Activated T-helper 17 cell treated with anti-CD3 and anti-CD28 coated beads, Interleukin-2, amount 50 U/mL, for 72 hours (primary cell): ENCODE measurements at regions not wholly inside any gene's neighbourhood (a gene's known extent, or its start where the extent isn't known, plus 50 kb on each side); places are given as distances from the start of the nearest gene placed in this dataset.
"Not testable (repeated sequence)": the region's sequence is repeated elsewhere in the genome, so short reads cannot be mapped to it uniquely, and the experiment has no call there.

Source experiments
- ATAC-seq: fragments of 150-1000 bp; cut with Tn5 transposase; replicated peaks from 2 replicates; pipeline ENCODE4 v1.10.0; 2021; ENCODE audit warnings: mild to moderate bottlenecking, moderate library complexity
- H3K27ac Mint-ChIP-seq: one replicate; pipeline ENCODE4 v1.8.0; 2022; ENCODE audit warnings: mixed read lengths
- H3K27me3 Mint-ChIP-seq: one replicate; pipeline ENCODE4 v1.8.0; 2022; ENCODE audit warnings: mixed read lengths
- H3K36me3 Mint-ChIP-seq: one replicate; pipeline ENCODE4 v1.8.0; 2022; ENCODE audit warnings: low read depth, mild to moderate bottlenecking, mixed read lengths
- H3K4me1 Mint-ChIP-seq: one replicate; pipeline ENCODE4 v1.8.0; 2022; ENCODE audit warnings: mixed read lengths
- H3K4me3 Mint-ChIP-seq: one replicate; pipeline ENCODE4 v1.8.0; 2022; ENCODE audit warnings: mild to moderate bottlenecking, mixed read lengths
- H3K9me3 Mint-ChIP-seq: one replicate; pipeline ENCODE4 v1.8.0; 2022; ENCODE audit warnings: mixed read lengths

DNA sequence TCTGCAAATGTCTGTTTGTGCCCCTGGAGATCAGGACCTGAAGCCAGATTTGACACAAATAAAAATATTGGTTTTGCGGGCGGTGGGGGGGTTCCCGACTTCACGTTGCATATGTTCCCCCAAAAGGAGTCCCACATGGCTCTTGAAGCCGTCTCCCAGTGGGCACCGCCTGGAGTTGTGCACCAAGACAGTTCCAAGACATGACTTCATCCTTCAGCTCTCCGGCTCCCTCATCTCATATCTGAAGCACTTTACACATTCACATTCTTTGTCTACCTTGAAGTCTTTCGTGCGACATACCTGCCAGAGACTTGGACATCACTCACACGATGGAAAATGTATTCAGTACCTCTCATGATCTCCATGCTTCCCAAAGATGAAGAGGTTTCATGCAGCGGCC, 362.8 kb upstream of the FOXK1 start:
- H3K4me1 Mint-ChIP-seq: no peaks in the 10 kb centered on the region
- ATAC-seq: no peak
- no peak overlapping the region for H3K4me3 Mint-ChIP-seq
- H3K36me3 Mint-ChIP-seq: no peaks in the 10 kb centered on the region
- no peak overlapping the region for H3K27ac Mint-ChIP-seq
- H3K27me3 Mint-ChIP-seq: no peaks in the 10 kb centered on the region
- H3K9me3 Mint-ChIP-seq: peaks cover 8% of the 10 kb centered on the region

DNA sequence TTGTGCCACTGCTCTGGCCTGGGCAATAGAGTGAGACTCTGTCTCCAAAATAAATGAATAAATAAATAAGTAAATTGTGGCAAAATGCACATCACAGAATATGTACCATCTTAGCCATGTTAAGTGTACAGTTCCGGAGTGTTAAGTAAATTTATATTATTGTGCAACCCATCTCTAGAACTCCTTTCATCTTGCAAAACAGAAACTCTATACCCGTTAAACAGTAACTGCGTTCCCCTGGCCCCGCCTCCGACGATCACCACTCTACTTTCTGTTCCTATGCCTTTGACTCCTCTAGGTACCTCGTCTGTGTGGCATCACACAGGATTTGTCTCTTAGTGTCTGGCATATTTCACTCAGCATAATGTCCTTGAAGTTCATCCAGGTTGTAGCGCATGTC, 356.4 kb upstream of the FOXK1 start:
- H3K27me3 Mint-ChIP-seq: peaks cover 5% of the 10 kb centered on the region

GRCh38 chr7:4331711-4332110, 350.4 kb upstream of the FOXK1 start:
- Mint-ChIP-seq H3K9me3 (no peaks in the 10 kb centered on the region), H3K4me1 (no peaks in the 10 kb centered on the region), H3K4me3 (no peak overlapping the region)

More for the DNA sequence above, 356.4 kb upstream of the FOXK1 start:
- Mint-ChIP-seq H3K9me3 (no peaks in the 10 kb centered on the region), H3K36me3 (no peaks in the 10 kb centered on the region), H3K27ac (no peak overlapping the region), H3K4me1 (no peaks in the 10 kb centered on the region), H3K4me3 (no peak overlapping the region)
- no peak for ATAC-seq

GRCh38 chr7:4338556-4338955, 343.5 kb upstream of the FOXK1 start:
- H3K36me3 Mint-ChIP-seq: no peaks in the 10 kb centered on the region
- ATAC-seq: no peak
- no peaks in the 10 kb centered on the region for H3K4me1 Mint-ChIP-seq
- no peak overlapping the region for H3K27ac Mint-ChIP-seq
- peaks cover 5% of the 10 kb centered on the region for H3K9me3 Mint-ChIP-seq
- H3K4me3 Mint-ChIP-seq: no peak overlapping the region
- H3K27me3 Mint-ChIP-seq: peaks cover 8% of the 10 kb centered on the region

More at GRCh38 chr7:4331711-4332110, 350.4 kb upstream of the FOXK1 start:
- Mint-ChIP-seq H3K36me3 (no peaks in the 10 kb centered on the region), H3K27me3 (peaks cover 11% of the 10 kb centered on the region), H3K27ac (no peak overlapping the region)
- ATAC-seq: no peak

DNA sequence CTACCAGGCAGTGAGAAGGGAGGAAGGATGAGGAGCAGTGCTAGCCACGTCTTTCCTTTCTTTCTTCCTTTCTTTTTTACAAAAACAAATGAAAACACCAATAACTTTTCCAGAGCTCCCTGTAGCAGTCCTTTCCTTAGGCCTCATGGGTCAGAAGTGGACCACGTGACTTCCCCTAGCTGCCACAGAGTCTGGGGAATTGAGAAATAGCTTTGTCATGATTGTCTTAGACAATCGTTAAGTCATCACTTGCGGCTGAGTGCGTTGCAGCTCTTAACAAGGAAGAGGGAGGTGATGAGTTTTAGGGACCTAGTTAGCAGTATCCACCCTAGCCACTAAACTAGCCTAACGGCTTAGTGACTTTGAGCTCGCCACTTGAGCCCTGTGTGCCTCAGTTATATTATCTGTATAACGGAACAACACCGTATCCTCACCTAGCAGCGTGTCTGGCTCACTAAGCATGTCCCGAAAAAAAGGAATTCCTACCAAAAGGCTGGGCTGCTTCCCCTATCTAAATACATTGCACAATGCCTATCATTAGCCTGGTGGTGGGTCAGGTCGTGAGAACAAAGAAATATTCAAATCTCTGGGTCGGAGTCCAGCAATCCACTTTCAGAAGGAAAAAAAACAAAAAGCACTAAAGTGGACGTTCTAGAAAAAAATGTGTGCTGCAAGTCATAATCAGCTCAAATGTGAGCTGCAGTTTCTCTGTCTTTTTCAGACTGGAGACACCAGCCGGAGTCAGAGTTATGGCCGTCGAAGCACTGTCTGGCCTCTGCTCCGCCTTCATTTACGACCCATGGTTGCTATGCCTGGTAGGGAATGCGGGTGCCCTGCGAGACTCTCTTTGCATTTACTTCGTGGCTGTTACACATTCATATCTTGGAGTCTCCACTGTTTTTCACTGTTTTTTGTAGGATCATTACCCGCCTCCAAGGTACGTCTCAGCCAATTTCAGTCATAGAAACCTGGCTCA, 338.5 kb upstream of the FOXK1 start:
- Mint-ChIP-seq H3K27ac (no peak overlapping the region), H3K36me3 (no peaks in the 10 kb centered on the region), H3K9me3 (peaks cover 5% of the 10 kb centered on the region), H3K27me3 (no peaks in the 10 kb centered on the region), H3K4me1 (no peaks in the 10 kb centered on the region), H3K4me3 (no peak overlapping the region)
- no peak for ATAC-seq

GRCh38 chr7:4345004-4345403, 337.1 kb upstream of the FOXK1 start:
- no peak for ATAC-seq
- Mint-ChIP-seq H3K9me3 (peaks cover 5% of the 10 kb centered on the region), H3K4me3 (no peak overlapping the region), H3K36me3 (no peaks in the 10 kb centered on the region), H3K27me3 (peaks cover 4% of the 10 kb centered on the region), H3K4me1 (no peaks in the 10 kb centered on the region), H3K27ac (no peak overlapping the region)

DNA sequence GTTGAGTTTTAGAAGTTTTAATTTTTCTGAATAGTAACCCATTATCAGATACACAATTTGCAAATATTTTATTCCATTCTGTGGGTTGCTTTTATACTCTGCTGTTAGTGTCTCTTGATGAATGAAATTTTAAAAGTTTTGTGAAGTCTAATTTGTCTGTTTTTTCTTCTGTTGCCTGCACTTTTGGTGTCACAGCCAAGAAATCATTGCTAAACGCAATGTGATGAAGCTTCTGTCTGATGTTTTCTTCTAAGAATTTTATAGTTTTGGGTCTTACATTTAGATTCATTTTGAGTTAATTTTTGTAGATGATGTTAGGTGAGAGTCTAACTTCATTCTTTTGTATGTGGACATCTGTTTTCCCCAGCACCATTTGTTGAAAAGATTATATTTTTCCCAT, 330.0 kb upstream of the FOXK1 start:
- peaks cover 10% of the 10 kb centered on the region for H3K27me3 Mint-ChIP-seq
- H3K36me3 Mint-ChIP-seq: no peaks in the 10 kb centered on the region
- no peak overlapping the region for H3K27ac Mint-ChIP-seq

DNA sequence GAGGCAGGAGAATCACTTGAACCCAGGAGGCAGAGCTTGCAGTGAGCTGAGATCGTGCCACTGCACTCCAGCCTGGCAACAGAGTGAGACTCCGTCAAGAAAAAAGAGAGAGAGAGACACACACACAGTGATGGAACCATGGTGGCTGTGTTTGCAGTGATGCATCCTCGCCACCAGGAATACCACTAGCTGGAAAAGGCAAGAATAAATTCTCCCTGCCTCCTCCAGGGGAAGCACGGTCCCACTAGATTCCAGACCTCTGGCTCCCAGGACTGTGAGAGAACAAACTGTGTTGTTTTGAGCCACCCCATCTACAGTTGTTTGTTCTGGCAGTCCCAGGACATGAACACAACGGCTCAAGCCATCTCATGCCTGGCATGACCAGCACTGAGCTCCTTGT, 320.3 kb upstream of the FOXK1 start:
- no peaks in the 10 kb centered on the region for H3K4me1 Mint-ChIP-seq
- H3K4me3 Mint-ChIP-seq: no peak overlapping the region
- H3K27me3 Mint-ChIP-seq: peaks cover 5% of the 10 kb centered on the region
- no peaks in the 10 kb centered on the region for H3K36me3 Mint-ChIP-seq
- no peak for ATAC-seq
- peaks cover 3% of the 10 kb centered on the region for H3K9me3 Mint-ChIP-seq
- no peak overlapping the region for H3K27ac Mint-ChIP-seq

More for the DNA sequence above, 330.0 kb upstream of the FOXK1 start:
- no peak for ATAC-seq
- Mint-ChIP-seq H3K4me3 (no peak overlapping the region), H3K4me1 (no peaks in the 10 kb centered on the region), H3K9me3 (peaks cover 3% of the 10 kb centered on the region)

GRCh38 chr7:4383584-4383983, 298.5 kb upstream of the FOXK1 start:
- peaks cover 6% of the 10 kb centered on the region for H3K27me3 Mint-ChIP-seq
- H3K36me3 Mint-ChIP-seq: no peaks in the 10 kb centered on the region
- H3K27ac Mint-ChIP-seq: no peak overlapping the region
- no peak for ATAC-seq
- H3K4me1 Mint-ChIP-seq: no peaks in the 10 kb centered on the region
- no peak overlapping the region for H3K4me3 Mint-ChIP-seq
- H3K9me3 Mint-ChIP-seq: peaks cover 6% of the 10 kb centered on the region

DNA sequence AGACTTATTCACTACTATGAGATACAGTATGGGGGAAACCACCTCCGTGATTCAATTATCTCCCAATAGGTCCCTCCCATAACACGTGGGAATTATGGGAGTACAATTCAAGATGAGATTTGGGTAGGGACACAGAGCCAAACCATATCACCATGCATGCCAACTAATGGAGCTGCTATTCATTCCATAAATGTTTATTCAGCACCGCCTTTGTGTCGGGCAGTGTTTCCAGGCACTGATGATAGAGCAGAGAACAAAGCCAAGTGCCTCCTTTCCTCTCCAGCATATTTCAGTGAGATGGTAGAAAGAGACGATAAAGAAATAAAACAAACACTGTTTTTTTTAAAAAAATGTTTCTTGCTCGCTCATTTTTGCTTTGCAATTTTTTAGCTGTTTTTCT, 295.9 kb upstream of the FOXK1 start:
- Mint-ChIP-seq H3K27me3 (peaks cover 11% of the 10 kb centered on the region), H3K27ac (no peak overlapping the region), H3K36me3 (no peaks in the 10 kb centered on the region), H3K4me3 (no peak overlapping the region), H3K4me1 (no peaks in the 10 kb centered on the region), H3K9me3 (peaks cover 3% of the 10 kb centered on the region)
- no peak for ATAC-seq

DNA sequence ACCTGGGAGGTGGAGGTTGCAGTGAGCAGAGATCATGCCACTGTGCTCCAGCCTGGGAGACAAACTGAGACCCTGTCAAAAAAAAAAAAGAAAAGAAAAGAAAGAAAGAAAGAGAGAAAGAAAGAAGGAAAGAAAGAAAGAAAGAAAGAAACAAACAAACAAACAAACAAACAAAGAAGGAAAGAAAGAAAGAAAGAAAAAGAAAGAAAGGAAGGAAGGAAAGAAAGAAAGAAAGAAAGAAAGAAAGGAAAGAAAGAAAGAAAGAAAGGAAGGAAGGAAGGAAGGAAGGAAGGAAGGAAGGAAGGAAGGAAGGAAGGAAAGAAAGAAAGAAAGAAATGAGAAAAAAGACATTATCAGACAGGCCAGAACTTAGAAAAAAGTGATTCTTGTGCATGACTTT, 291.0 kb upstream of the FOXK1 start:
- H3K27ac Mint-ChIP-seq, H3K4me1 Mint-ChIP-seq, H3K27me3 Mint-ChIP-seq, H3K9me3 Mint-ChIP-seq, ATAC-seq, H3K36me3 Mint-ChIP-seq, H3K4me3 Mint-ChIP-seq: not testable (repeated sequence)

DNA sequence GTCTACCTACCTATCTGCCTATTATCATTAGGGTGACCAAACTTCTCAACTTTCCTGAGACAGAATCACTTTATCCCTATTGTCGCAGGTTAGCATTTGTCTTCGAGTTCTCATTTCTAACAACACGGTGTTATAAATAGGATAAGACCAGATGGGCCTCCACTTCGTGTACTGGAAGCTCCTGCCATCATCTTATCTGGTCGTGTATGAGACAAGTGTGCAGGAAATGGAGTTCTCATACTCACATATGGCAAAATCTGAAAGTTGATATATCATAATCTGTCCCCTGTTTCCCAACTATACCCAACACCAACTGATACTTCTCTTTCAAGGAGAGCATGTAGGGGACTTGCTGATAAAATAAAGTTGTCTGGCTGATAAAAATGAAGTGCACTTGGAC, 287.4 kb upstream of the FOXK1 start:
- peaks cover 3% of the 10 kb centered on the region for H3K9me3 Mint-ChIP-seq

GRCh38 chr7:4399121-4399520, 283.0 kb upstream of the FOXK1 start:
- no peak overlapping the region for H3K4me3 Mint-ChIP-seq
- H3K27ac Mint-ChIP-seq: no peak overlapping the region
- no peak for ATAC-seq
- H3K36me3 Mint-ChIP-seq: no peaks in the 10 kb centered on the region
- peaks cover 12% of the 10 kb centered on the region for H3K27me3 Mint-ChIP-seq
- H3K4me1 Mint-ChIP-seq: no peaks in the 10 kb centered on the region
- H3K9me3 Mint-ChIP-seq: peaks cover 11% of the 10 kb centered on the region

More for the DNA sequence above, 287.4 kb upstream of the FOXK1 start:
- Mint-ChIP-seq H3K4me1 (no peaks in the 10 kb centered on the region), H3K4me3 (no peak overlapping the region), H3K27me3 (peaks cover 13% of the 10 kb centered on the region), H3K36me3 (no peaks in the 10 kb centered on the region), H3K27ac (no peak overlapping the region)
- no peak for ATAC-seq

- peaks cover 12% of the 10 kb centered on the region for H3K27me3 Mint-ChIP-seq
- no peaks in the 10 kb centered on the region for H3K36me3 Mint-ChIP-seq
- H3K27ac Mint-ChIP-seq: no peak overlapping the region
- H3K9me3 Mint-ChIP-seq: peaks cover 11% of the 10 kb centered on the region
- H3K4me3 Mint-ChIP-seq: no peak overlapping the region
- H3K4me1 Mint-ChIP-seq: no peaks in the 10 kb centered on the region
- ATAC-seq: no peak
These were observed 282.5 kb upstream of the FOXK1 start for GRCh38 chr7:4399596-4399995.

GRCh38 chr7:4406288-4407058, 275.6 kb upstream of the FOXK1 start:
- H3K36me3 Mint-ChIP-seq: no peaks in the 10 kb centered on the region
- no peak overlapping the region for H3K27ac Mint-ChIP-seq
- H3K27me3 Mint-ChIP-seq: peaks cover 3% of the 10 kb centered on the region
- no peaks in the 10 kb centered on the region for H3K4me1 Mint-ChIP-seq
- H3K4me3 Mint-ChIP-seq: no peak overlapping the region
- ATAC-seq: no peak
- H3K9me3 Mint-ChIP-seq: peaks cover 7% of the 10 kb centered on the region
